Rectal smooth muscle tissue (tissue), 1 donor: ENCODE measurements at regions not wholly inside any gene's neighbourhood (a gene's known extent, or its start where the extent isn't known, plus 50 kb on each side); places are given as distances from the start of the nearest gene placed in this dataset.
"Not testable (repeated sequence)": the region's sequence is repeated elsewhere in the genome, so short reads cannot be mapped to it uniquely, and the experiment has no call there.

Experiments
- H3K27ac ChIP-seq: one replicate; pipeline ENCODE4 v1.7.0; 2013; ENCODE audit warnings: low read depth, low read length, inconsistent platforms
- H3K27me3 ChIP-seq: one replicate; pipeline ENCODE4 v1.7.0; 2013; ENCODE audit warnings: low read length; ENCODE audit not compliant: control insufficient read depth, insufficient read depth
- H3K36me3 ChIP-seq: one replicate; pipeline ENCODE4 v1.7.0; 2013; ENCODE audit warnings: low read length; ENCODE audit not compliant: control insufficient read depth, insufficient read depth
- H3K4me1 ChIP-seq: one replicate; pipeline ENCODE4 v1.7.0; 2013; ENCODE audit warnings: low read length; ENCODE audit not compliant: control insufficient read depth, insufficient read depth
- H3K4me3 ChIP-seq: one replicate; pipeline ENCODE4 v1.7.0; 2013; ENCODE audit warnings: low read length
- H3K9ac ChIP-seq: one replicate; pipeline ENCODE4 v1.7.0; 2013; ENCODE audit warnings: low read length

DNA sequence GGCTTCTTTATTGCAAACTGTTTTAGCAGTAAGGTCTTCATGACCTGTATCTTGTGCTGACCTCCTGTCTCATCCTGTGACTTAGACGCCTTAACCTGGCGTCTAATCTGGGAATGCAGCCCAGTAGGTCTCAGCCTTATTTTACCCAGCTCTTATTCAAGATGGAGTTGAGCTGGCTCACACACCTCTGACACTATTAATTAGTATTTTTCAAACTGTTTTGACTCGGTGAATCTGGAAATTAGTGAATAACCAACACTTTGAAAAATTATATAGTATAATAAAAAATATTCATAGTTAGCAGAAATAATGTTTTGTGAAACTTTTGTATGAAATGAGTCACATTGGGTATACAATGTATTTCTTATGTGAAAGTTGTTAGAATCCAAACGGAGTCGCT, 189.4 kb downstream of the PDGFRA start:
- Histone ChIP-seq H3K9ac (no peak overlapping the region), H3K4me1 (no peaks in the 10 kb centered on the region), H3K36me3 (no peaks in the 10 kb centered on the region), H3K27me3 (no peaks in the 10 kb centered on the region), H3K27ac (no peak overlapping the region), H3K4me3 (no peak overlapping the region)

DNA sequence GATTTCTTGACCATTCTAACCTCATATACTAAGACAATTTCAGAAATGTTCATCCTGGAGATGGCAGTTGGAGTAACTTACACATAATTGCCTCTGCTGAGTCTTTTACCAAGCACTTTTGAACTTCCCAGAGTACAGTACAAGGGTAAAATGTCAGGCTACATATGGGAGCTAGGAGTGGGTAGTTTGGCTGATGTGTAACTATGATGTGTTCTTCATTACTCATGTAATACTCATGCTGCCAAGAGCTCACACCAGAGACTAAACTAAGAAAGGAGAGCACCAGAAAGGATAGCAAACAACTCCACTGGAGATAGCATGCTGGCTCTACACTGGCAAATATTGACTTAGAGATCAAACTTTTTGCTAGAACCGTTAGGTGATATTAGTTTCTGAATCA, 194.0 kb downstream of the PDGFRA start:
- Histone ChIP-seq H3K36me3 (no peaks in the 10 kb centered on the region), H3K4me1 (no peaks in the 10 kb centered on the region), H3K27me3 (no peaks in the 10 kb centered on the region), H3K9ac (no peak overlapping the region), H3K27ac (no peak overlapping the region), H3K4me3 (no peak overlapping the region)

GRCh38 chr4:54427826-54428225, 198.7 kb downstream of the PDGFRA start:
- Histone ChIP-seq H3K4me3 (no peak overlapping the region), H3K27ac (no peak overlapping the region), H3K36me3 (no peaks in the 10 kb centered on the region), H3K27me3 (no peaks in the 10 kb centered on the region), H3K9ac (no peak overlapping the region), H3K4me1 (no peaks in the 10 kb centered on the region)

DNA sequence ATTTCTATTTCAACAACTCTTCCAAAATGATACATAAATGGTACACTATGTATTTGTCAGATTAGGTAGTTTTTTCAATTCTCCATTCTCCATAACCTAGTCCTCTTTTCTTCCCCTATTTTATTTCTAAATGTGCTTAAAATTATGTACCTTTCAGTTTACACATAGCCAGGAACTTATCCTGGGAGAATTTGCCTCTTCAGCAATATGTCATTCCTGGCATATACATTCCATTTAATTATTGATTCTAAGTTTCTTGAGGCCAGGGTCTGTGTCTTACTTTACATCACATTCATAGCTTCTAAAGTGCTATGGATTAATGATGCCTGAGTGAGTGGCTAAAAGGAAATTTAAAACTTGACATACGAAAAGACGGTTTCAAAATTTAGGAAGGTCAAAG, 199.8 kb downstream of the PDGFRA start:
- H3K4me3 ChIP-seq = no peak overlapping the region

GRCh38 chr4:54433686-54434085, 204.6 kb downstream of the PDGFRA start:
- Histone ChIP-seq H3K9ac (no peak overlapping the region), H3K4me1 (no peaks in the 10 kb centered on the region), H3K4me3 (no peak overlapping the region), H3K27ac (no peak overlapping the region), H3K27me3 (no peaks in the 10 kb centered on the region), H3K36me3 (no peaks in the 10 kb centered on the region)

More for the DNA sequence above, 199.8 kb downstream of the PDGFRA start:
- no peaks in the 10 kb centered on the region for H3K27me3 ChIP-seq
- H3K9ac ChIP-seq = no peak overlapping the region
- no peaks in the 10 kb centered on the region for H3K36me3 ChIP-seq
- no peak overlapping the region for H3K27ac ChIP-seq
- H3K4me1 ChIP-seq = no peaks in the 10 kb centered on the region

DNA sequence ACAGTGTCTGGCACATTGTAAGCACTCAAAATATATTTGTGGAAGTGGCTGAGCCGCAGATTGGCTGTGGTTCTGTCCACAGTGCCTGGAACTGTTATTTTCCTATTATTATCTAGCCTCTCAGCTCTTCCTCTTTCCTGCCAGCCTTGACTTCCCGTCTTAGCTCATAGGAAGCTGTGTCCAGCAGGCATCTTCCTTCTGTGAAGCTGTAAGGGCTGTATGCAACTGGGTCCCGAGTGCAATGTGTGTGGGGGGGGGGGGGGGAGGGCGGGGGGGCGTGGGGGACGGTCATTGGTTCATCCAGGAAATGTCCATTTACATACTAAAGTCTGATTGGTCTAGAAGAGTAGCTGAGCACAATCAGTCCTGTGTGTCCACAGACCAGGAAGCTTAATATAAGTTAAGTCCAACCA, 210.7 kb downstream of the PDGFRA start:
- Histone ChIP-seq H3K4me3 (no peak overlapping the region), H3K27ac (no peak overlapping the region), H3K9ac (no peak overlapping the region), H3K4me1 (no peaks in the 10 kb centered on the region), H3K27me3 (no peaks in the 10 kb centered on the region), H3K36me3 (no peaks in the 10 kb centered on the region)

DNA sequence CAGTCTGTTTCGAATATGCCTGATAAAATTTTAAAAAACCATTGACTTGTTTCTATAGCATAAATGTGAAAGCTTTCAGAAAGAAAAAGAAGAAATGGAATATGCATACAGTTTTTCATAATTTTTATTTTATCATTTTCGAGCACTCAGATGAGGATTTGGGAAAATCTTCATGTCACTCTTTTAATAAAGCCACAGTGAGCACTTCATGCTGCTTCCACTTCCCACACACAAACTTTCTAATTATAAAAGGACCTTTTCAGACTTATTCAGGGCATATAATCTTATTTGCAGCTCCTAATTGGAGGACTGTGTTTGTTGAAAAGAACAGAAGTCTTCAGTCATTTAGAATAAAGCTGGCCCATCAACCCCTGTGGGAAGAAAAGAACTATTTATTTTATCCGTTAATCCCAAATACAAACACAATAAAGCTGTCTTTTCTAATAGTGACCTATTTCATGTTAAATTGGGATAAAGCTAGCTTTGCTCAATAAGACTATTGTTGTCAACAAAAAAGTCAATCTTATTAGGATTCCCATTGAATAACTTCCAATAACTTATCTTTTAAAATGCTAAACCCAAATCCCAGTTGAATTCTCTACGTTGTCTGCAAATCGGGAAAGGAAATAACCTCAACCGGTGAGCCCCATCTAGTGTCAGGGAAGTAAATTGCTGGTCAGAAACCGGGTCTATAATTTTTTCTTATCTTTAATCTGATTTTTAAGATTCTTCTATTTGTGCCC, 211.5 kb downstream of the PDGFRA start:
- H3K27ac ChIP-seq = no peak overlapping the region
- no peak overlapping the region for H3K4me3 ChIP-seq
- no peaks in the 10 kb centered on the region for H3K4me1 ChIP-seq

GRCh38 chr4:54445866-54446265, 211.9 kb upstream of the KIT start:
- Histone ChIP-seq H3K4me1 (no peaks in the 10 kb centered on the region), H3K27me3 (no peaks in the 10 kb centered on the region), H3K4me3 (no peak overlapping the region), H3K27ac (no peak overlapping the region), H3K36me3 (no peaks in the 10 kb centered on the region), H3K9ac (no peak overlapping the region)

More for the DNA sequence above, 211.5 kb downstream of the PDGFRA start:
- Histone ChIP-seq H3K9ac (no peak overlapping the region), H3K36me3 (no peaks in the 10 kb centered on the region), H3K27me3 (no peaks in the 10 kb centered on the region)

DNA sequence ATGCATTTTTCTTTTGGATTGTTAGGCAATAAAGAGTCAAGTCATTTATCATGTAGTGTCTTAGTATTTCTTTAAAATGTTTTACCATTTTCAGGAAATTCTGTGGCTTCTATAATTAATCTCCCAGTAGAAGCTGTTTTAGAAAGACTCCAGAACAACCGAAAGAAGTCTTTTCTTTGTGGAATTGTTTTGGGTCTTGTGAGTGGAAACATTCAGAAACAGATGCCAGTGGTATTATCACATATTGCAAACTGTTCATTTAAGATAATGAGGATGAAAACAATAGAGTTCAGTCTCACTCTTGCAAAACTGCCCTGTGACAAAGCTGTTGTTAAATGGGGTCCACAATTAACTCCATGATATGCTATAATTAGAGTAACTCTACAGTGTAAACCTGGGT, 211.2 kb upstream of the KIT start:
- H3K9ac ChIP-seq = no peak overlapping the region
- H3K27ac ChIP-seq = no peak overlapping the region
- H3K4me1 ChIP-seq = no peaks in the 10 kb centered on the region
- H3K4me3 ChIP-seq = no peak overlapping the region
- no peaks in the 10 kb centered on the region for H3K36me3 ChIP-seq
- no peaks in the 10 kb centered on the region for H3K27me3 ChIP-seq

DNA sequence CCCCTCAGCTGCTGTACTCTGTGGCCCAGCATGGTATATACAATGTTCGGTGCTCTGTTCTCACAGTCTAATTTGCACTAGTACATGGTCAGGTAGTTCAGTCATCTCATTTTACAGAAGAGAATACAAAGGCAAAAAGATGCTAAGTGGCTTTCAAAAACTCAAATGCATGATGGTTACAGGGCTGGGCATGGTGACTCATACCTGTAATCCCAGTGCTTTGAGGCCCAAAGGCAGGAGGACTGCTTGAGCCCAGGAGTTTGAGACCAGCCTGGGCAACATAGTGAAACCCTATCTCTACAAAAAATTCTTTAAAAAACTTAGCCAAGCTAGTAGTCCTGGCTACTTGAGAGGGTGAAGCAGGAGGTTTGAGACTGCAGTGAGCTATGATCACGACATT, 210.5 kb upstream of the KIT start:
- H3K4me1 ChIP-seq = no peaks in the 10 kb centered on the region
- no peaks in the 10 kb centered on the region for H3K36me3 ChIP-seq
- H3K27ac ChIP-seq = no peak overlapping the region

GRCh38 chr4:54449999-54450398, 207.8 kb upstream of the KIT start:
- Histone ChIP-seq H3K36me3 (no peaks in the 10 kb centered on the region), H3K9ac (no peak overlapping the region), H3K4me3 (no peak overlapping the region), H3K4me1 (no peaks in the 10 kb centered on the region), H3K27ac (no peak overlapping the region), H3K27me3 (no peaks in the 10 kb centered on the region)

More for the DNA sequence above, 210.5 kb upstream of the KIT start:
- Histone ChIP-seq H3K4me3 (no peak overlapping the region), H3K27me3 (no peaks in the 10 kb centered on the region), H3K9ac (no peak overlapping the region)

DNA sequence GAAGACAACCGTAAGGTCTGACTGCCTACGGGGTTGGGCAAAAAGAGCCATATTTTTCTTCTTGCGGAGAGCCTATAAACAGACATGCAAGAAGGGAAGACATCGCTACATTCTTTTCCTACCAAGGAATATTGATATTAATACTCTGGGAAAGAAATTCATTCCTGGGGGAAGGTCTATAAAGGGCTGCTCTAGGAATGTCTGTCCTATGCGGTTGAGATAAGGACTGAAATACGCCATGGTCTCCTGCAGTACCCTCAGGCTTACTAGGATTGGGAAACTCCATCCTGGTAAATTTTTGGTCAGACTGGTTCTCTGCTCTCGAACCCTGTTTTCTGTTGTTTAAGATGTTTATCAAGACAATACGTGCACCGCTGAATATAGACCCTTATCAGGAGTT, 190.8 kb upstream of the KIT start:
- H3K27ac ChIP-seq, H3K4me3 ChIP-seq, H3K9ac ChIP-seq, H3K4me1 ChIP-seq, H3K27me3 ChIP-seq, H3K36me3 ChIP-seq: not testable (repeated sequence)

- no peak overlapping the region for H3K27ac ChIP-seq
- H3K36me3 ChIP-seq = no peaks in the 10 kb centered on the region
- H3K4me1 ChIP-seq = no peaks in the 10 kb centered on the region
- no peak overlapping the region for H3K9ac ChIP-seq
- no peak overlapping the region for H3K4me3 ChIP-seq
- no peaks in the 10 kb centered on the region for H3K27me3 ChIP-seq
Observed at GRCh38 chr4:54473077-54473545, 184.6 kb upstream of the KIT start.
